ENCODE measurements at regions not wholly inside any gene's neighbourhood (a gene's known extent, or its start where the extent isn't known, plus 50 kb on each side); places are given as distances from the start of the nearest gene placed in this dataset.

DNA sequence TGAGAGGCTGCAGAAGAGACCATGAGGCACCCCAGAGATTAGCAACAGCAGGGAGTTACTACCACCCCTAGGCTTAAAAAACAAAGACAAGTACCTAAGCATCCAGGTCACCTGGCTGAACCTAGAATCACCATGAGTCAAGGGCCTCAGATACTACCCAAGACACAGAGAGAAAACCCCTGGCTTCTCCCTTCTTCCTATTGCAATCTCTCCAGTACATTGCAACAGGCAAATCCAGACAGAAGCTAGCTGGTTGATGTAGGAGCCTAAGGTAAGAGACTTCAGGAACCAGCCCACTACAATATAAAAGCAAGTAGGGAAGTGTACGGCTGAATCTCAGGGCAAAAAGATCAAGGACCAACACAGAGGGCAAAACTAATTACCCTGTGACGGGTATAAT, 367.2 kb downstream of the PLPP3 start:
- no peak for TF ChIP-seq CTCF (conservative IDR thresholded peaks at IDR 0.05)
- Histone ChIP-seq H4K91ac (ENCODE audit: insufficient read length, low read depth, low read length) (no peak overlapping the region), H3K4me2 (ENCODE audit: insufficient read depth, insufficient read length, low read length) (no peak overlapping the region), H3K4me1 (ENCODE audit: insufficient read depth, low read length) (no peaks in the 10 kb centered on the region), H4K8ac (replicated peaks; ENCODE audit: insufficient read length, low read depth, low read length) (no peak overlapping the region), H3K23ac (ENCODE audit: insufficient read length, low read depth, low read length) (no peak overlapping the region), H2BK5ac (ENCODE audit: insufficient read length, low read length) (no peak overlapping the region), H3K79me1 (ENCODE audit: insufficient read depth, low read depth, low read length, poor library complexity, severe bottlenecking) (no peaks in the 10 kb centered on the region), H2AFZ (ENCODE audit: low read length) (no peak overlapping the region), H3K27ac (ENCODE audit: insufficient read length, low read depth, low read length) (no peak overlapping the region), H3K56ac (ENCODE audit: insufficient read length, low read depth, low read length) (no peak overlapping the region), H3K23me2 (ENCODE audit: insufficient read length, low read depth, low read length, poor library complexity, severe bottlenecking) (no peaks in the 10 kb centered on the region), H3T11ph (ENCODE audit: low read length) (no peak overlapping the region), H2BK120ac (ENCODE audit: low read depth, low read length, poor library complexity, severe bottlenecking) (no peak overlapping the region), H3K18ac (ENCODE audit: insufficient read length, low read depth, low read length) (no peak overlapping the region), H3K9me3 (ENCODE audit: control insufficient read depth, low read depth, low read length) (no peaks in the 10 kb centered on the region), H2BK20ac (ENCODE audit: low read depth, low read length, poor library complexity, severe bottlenecking) (no peak overlapping the region), H3K9ac (ENCODE audit: extremely low read depth, insufficient read length, low read length) (no peak overlapping the region), H2BK15ac (ENCODE audit: low read depth, low read length) (no peak overlapping the region), H3K14ac (ENCODE audit: insufficient read depth, low read length) (no peak overlapping the region), H3K27me3 (ENCODE audit: insufficient read depth, low read length) (no peaks in the 10 kb centered on the region), H2AK5ac (ENCODE audit: insufficient read length, low read length) (no peak overlapping the region), H3K79me2 (ENCODE audit: insufficient read depth, low read length) (no peaks in the 10 kb centered on the region), H3K4ac (ENCODE audit: low read depth, low read length) (no peak overlapping the region), H4K20me1 (ENCODE audit: control insufficient read depth, insufficient read depth, insufficient read length) (no peaks in the 10 kb centered on the region), H4K5ac (ENCODE audit: insufficient read length, low read depth, low read length) (no peak overlapping the region), H2BK12ac (ENCODE audit: insufficient read length, low read depth, low read length) (no peak overlapping the region)
- Mint-ChIP-seq H3K27me3 (ENCODE audit: low read depth) (no peaks in the 10 kb centered on the region), H3K36me3 (ENCODE audit: insufficient read depth in 1 of 3, low read depth in 3 of 3) (no peaks in the 10 kb centered on the region), H3K4me3 (no peak overlapping the region), H3K4me1 (no peaks in the 10 kb centered on the region), H3K27ac (no peak overlapping the region), H3K9me3 (no peaks in the 10 kb centered on the region)
- no peak for DNase-seq
- no CpG with 5 or more reads among the region's 2 CpGs for WGBS (ENCODE audit: extremely low coverage, insufficient read length, low lambda C conversion rate)

Measured in H9 (cell line).